ENCODE measurements at regions not wholly inside any gene's neighbourhood (a gene's known extent, or its start where the extent isn't known, plus 50 kb on each side); places are given as distances from the start of the nearest gene placed in this dataset.

DNA sequence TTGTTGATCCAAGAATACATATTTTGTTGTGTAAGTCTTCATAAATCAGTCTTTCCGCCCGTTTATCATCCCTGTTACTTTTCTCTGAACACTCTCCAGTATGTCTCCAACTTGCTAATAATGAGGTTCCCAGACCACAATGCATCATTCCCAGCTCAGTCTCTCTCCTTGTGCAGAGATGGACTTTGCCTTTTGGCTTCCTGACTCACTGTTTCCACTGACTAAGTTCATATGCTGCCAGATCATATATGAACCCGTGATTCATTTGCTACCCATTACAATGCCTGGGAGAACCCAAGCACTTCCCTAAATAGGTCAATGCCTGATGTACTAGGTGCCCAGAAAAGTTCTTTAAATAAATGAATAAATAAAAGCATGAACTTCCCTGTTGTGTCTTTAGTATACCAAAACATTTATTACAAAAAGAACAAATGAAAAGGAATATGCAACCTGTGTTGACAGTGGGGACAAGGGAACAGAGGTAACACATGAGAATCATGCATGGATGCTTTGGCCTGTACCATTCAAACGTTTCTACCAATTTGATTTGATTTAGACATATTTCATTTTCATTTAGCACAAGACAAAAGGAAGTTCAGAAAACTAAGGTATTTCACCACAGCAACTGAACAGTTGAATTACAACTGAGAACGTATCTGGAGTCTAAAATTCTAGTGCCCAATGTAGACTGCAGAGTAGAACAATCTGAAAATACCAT, 215.4 kb upstream of the HNRNPA3 start:
- peaks cover 0 to 3% (median 0%) of the 10 kb centered on the region in 3 donors for H3K4me1 ChIP-seq
- ATAC-seq, result peak; percentile 71 to 90 (median 80)
- TF ChIP-seq, protein P1, sequence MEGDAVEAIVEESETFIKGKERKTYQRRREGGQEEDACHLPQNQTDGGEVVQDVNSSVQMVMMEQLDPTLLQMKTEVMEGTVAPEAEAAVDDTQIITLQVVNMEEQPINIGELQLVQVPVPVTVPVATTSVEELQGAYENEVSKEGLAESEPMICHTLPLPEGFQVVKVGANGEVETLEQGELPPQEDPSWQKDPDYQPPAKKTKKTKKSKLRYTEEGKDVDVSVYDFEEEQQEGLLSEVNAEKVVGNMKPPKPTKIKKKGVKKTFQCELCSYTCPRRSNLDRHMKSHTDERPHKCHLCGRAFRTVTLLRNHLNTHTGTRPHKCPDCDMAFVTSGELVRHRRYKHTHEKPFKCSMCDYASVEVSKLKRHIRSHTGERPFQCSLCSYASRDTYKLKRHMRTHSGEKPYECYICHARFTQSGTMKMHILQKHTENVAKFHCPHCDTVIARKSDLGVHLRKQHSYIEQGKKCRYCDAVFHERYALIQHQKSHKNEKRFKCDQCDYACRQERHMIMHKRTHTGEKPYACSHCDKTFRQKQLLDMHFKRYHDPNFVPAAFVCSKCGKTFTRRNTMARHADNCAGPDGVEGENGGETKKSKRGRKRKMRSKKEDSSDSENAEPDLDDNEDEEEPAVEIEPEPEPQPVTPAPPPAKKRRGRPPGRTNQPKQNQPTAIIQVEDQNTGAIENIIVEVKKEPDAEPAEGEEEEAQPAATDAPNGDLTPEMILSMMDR (IDR thresholded peaks at IDR 0.05), result no peak
- DNase-seq, result peak in 2 of 6 donors; percentile 19 to 26
- FAIRE-seq, result no peak
- no peaks in the 10 kb centered on the region for H3K9me3 ChIP-seq
- H3K27ac ChIP-seq, result no peak overlapping the region
- H3K36me3 ChIP-seq, result no peaks in the 10 kb centered on the region
- WGBS, 2 donors, result 42 to 50% methylated on average over 5 of the region's 5 CpGs
- no peak overlapping the region for H3K4me3 ChIP-seq
- intact Hi-C loops (cut with DNase I), result no loop called here
- no peaks in the 10 kb centered on the region for H3K27me3 ChIP-seq

DNA sequence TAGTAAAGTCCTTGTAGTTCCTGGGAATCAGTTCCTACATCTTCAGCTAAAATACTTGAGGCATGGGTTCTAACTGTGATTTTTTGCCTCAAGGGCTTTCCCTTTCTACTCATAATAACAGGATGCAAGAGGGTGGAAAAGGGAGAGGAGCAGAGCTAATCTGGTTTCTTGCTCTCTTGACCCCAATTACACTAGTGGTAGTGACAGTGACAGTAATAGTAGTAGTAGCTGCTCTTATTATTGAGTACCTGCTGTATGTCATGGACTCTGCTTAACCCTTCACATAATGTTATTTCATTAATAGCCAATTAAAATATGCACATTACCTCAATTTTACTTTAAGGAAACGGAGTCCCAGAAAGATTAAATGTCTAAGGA, 214.8 kb upstream of the HNRNPA3 start:
- no peaks in the 10 kb centered on the region for H3K36me3 ChIP-seq
- H3K27me3 ChIP-seq, result no peaks in the 10 kb centered on the region
- TF ChIP-seq, protein P1 (IDR thresholded peaks at IDR 0.05), result no peak
- FAIRE-seq (no peak), ATAC-seq (no peak), DNase-seq (no peak)
- intact Hi-C loops (cut with DNase I), result no loop called here
- peaks cover 0 to 3% (median 0%) of the 10 kb centered on the region in 3 donors for H3K4me1 ChIP-seq
- H3K9me3 ChIP-seq, result no peaks in the 10 kb centered on the region
- no peak overlapping the region for H3K4me3 ChIP-seq
- 76 to 81% methylated on average over 1 of the region's 1 CpG for WGBS, 2 donors
- H3K27ac ChIP-seq, result no peak overlapping the region

DNA sequence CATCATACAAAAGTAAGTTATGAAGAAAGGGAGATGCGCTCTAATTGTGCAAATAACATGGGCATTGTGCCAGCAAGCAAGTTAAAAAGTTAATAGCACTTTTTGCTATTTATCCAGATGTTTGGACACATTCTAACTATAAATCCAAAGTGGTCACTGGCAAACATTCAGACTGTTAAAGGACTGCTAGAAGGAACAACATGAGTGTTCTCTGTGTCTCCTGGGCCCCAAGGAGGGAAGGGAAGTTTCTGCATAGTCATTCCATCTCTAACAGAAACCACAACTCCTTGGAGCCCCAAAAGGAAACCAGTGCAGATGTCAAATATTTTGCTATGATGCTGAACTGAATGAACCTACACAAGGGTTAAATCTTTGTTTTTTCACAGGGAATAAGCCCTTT, 213.3 kb upstream of the HNRNPA3 start:
- no peaks in the 10 kb centered on the region for H3K36me3 ChIP-seq
- peaks cover 0 to 3% (median 0%) of the 10 kb centered on the region in 3 donors for H3K4me1 ChIP-seq
- no peaks in the 10 kb centered on the region for H3K27me3 ChIP-seq
- TF ChIP-seq, protein P1 (IDR thresholded peaks at IDR 0.05), result no peak
- FAIRE-seq (no peak), DNase-seq (no peak), ATAC-seq (no peak)
- intact Hi-C loops (cut with DNase I), result no loop called here
- no peak overlapping the region for H3K27ac ChIP-seq
- no peak overlapping the region for H3K4me3 ChIP-seq
- WGBS, 2 donors, result 88 to 93% methylated on average over 1 of the region's 1 CpG
- H3K9me3 ChIP-seq, result no peaks in the 10 kb centered on the region

DNA sequence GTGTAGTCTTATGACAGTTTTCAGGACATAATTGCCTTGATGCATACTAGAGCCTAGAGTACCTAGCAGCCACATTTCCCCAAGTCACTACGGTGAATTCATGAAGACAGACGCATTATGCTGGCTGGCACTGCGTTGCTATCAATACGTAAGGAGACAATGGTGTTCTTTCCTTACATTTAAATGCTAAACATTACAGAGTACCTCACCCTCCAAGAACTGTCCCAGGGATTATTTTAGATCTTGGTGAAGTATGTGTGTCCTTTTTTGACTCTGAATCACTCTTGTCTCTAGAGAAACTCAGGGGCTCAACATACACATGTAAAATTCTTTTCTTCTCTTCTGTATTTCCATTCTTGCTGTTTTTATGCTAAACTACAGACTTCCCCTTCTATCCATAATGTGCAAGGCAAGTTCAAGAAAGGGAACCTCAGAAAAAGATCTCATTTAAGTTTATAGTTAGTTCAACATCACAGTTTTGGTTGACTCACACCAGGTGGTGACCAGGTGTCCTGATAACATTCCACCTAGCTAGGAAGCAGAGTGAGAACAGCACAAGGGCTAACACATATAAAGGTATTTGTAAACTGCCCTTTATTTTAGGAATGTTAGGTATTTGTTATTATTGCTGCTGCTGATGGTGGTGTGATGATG, 212.4 kb upstream of the HNRNPA3 start:
- Histone ChIP-seq H3K27me3 (no peaks in the 10 kb centered on the region), H3K4me3 (no peak overlapping the region), H3K4me1 (peaks cover 0 to 3% (median 0%) of the 10 kb centered on the region in 3 donors), H3K36me3 (no peaks in the 10 kb centered on the region), H3K27ac (no peak overlapping the region), H3K9me3 (no peaks in the 10 kb centered on the region)
- no peak for ATAC-seq
- WGBS, 2 donors, result 73 to 82% methylated on average over 4 of the region's 4 CpGs
- intact Hi-C loops (cut with DNase I), result no loop called here
- TF ChIP-seq, protein P1 (IDR thresholded peaks at IDR 0.05), result no peak
- no peak for FAIRE-seq
- DNase-seq, result no peak

DNA sequence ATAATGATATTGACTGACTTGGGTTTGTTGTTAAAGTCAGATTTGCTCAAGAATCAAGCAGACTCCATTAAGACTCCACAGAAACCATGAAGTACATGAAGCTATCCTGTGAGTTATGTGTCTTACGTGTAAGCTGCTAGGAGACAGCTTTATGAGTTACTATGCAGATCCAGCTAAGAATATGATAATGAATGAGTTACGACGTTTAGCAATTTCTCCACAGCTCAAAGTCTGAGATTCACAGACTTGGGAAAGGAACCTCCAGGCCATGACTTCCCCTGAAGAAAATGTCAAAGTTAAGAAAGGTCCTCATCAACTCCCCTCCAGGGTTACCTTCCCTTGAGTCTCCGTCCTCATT, 211.9 kb upstream of the HNRNPA3 start:
- Histone ChIP-seq H3K27me3 (no peaks in the 10 kb centered on the region), H3K4me3 (no peak overlapping the region), H3K27ac (no peak overlapping the region), H3K9me3 (no peaks in the 10 kb centered on the region), H3K36me3 (no peaks in the 10 kb centered on the region), H3K4me1 (peaks cover 0 to 3% (median 0%) of the 10 kb centered on the region in 3 donors)
- WGBS, 2 donors, result 74 to 84% methylated on average over 4 of the region's 4 CpGs
- intact Hi-C loops (cut with DNase I), result no loop called here
- DNase-seq (no peak), ATAC-seq (no peak), FAIRE-seq (no peak)
- TF ChIP-seq, protein P1 (IDR thresholded peaks at IDR 0.05), result no peak

All from pancreas (tissue), 10 donors.